ENCODE measurements at regions not wholly inside any gene's neighbourhood (a gene's known extent, or its start where the extent isn't known, plus 50 kb on each side); places are given as distances from the start of the nearest gene placed in this dataset.

DNA sequence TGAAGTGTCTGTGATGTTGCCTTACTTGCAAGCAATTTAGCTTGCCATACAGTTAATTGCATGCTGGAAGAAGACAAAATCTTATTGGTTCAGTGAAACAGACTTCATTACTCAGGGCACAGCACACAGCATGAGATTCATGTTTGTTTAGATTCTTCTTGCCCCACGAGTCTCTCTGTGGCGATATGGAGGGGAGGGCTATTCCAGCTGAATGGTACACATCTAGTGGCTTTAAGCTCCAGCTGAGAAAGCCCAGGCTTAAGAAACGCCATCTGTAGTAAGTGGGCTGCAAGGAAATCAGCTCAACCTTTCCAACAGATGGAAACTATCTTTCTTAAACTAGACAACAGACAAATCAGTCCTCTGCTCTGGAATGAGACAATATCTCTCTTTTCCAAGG, 1022.0 kb downstream of the NCAM2 start:
- TF ChIP-seq, protein P1, sequence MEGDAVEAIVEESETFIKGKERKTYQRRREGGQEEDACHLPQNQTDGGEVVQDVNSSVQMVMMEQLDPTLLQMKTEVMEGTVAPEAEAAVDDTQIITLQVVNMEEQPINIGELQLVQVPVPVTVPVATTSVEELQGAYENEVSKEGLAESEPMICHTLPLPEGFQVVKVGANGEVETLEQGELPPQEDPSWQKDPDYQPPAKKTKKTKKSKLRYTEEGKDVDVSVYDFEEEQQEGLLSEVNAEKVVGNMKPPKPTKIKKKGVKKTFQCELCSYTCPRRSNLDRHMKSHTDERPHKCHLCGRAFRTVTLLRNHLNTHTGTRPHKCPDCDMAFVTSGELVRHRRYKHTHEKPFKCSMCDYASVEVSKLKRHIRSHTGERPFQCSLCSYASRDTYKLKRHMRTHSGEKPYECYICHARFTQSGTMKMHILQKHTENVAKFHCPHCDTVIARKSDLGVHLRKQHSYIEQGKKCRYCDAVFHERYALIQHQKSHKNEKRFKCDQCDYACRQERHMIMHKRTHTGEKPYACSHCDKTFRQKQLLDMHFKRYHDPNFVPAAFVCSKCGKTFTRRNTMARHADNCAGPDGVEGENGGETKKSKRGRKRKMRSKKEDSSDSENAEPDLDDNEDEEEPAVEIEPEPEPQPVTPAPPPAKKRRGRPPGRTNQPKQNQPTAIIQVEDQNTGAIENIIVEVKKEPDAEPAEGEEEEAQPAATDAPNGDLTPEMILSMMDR (IDR thresholded peaks at IDR 0.05) = no peak
- no peak for TF ChIP-seq POLR2A (IDR thresholded peaks at IDR 0.05)

All from uterus (tissue), 2 donors.